GM18498 (cell line): ENCODE measurements at regions not wholly inside any gene's neighbourhood (a gene's known extent, or its start where the extent isn't known, plus 50 kb on each side); places are given as distances from the start of the nearest gene placed in this dataset.
"Not testable (repeated sequence)": the region's sequence is repeated elsewhere in the genome, so short reads cannot be mapped to it uniquely, and the experiment has no call there.

Experiments used
- ATAC-seq: cut with Tn5 transposase; IDR thresholded peaks from one replicate; pipeline ENCODE4 v1.9.1; 2021; ENCODE audit warnings: mild to moderate bottlenecking, moderate library complexity; ENCODE audit not compliant: unreplicated experiment

DNA sequence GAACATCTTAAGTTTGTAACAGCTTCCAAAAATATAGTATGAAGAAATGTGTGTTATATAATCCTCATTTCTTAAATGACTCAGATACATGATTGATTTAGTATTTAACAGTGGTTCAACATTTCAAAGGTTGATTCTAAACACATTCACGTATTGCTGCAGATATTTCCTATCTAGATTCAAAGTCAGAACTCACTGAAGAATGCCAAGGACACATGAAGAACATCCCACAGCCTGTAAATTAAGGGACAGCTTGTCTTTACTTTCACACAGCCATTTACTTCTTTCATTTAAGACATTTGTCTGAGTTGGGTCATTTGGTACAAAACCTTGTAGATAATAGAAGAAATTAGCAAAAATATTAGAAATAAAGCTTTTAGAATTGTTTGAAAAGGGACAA, 66.9 kb upstream of the CPSF6 start:
- ATAC-seq = no peak

DNA sequence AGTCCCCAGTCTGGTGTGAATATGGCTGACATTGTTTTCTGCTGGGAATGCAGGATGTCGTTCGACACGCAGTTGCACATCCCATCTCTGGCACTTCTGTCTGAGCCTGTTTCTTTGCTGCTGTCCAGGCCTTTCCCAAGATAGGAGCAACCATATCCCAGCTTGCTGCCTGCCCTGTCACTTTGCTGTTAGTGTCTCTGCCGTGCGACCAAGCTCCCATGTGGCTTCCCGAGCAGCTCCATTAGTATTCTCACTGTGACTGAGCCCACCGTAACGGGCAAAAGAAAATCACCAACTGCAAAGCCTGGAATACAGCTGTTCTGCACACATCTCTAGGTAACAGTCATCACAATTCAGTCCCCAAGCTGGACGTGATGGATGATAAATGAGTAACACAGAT, 66.0 kb upstream of the CPSF6 start:
- ATAC-seq = no peak

DNA sequence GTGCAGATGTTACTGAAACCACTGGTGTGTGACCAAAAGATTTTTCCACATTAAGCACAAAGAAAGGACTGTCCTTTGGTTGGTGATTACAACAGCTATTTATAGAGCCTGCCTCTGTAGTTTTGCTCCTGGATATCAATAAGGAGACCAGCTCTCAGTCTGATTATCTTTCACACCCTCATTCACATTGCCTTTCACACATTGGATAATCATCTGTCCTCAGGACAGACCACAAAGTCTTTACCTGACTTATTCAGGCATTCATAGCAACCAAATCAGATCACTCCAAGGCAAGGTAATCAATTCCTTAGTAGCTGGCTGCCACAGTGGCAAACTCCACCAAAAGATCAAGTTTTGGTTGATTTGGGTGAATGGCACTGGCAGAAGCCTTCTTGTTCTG, 59.6 kb upstream of the CPSF6 start:
- ATAC-seq = no peak

DNA sequence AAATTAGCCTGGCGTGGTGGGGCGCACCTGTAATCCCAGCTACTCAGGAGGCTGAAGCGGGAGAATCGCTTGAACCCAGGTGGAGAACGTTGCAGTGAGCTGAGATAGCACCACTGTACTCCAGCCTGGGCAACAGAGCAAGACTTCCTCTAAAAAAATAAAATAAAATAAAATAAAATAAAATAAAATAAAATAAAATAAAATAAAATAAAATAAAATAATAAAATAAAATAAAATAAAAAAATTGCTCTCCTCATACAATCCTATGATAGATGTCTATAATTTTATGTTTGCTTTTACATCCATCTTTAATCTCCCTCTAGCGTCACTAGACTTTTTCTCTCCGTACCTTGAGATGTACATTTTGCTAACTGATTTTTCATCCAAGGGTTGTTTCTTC, 51.8 kb upstream of the CPSF6 start:
- not testable (repeated sequence) for ATAC-seq

DNA sequence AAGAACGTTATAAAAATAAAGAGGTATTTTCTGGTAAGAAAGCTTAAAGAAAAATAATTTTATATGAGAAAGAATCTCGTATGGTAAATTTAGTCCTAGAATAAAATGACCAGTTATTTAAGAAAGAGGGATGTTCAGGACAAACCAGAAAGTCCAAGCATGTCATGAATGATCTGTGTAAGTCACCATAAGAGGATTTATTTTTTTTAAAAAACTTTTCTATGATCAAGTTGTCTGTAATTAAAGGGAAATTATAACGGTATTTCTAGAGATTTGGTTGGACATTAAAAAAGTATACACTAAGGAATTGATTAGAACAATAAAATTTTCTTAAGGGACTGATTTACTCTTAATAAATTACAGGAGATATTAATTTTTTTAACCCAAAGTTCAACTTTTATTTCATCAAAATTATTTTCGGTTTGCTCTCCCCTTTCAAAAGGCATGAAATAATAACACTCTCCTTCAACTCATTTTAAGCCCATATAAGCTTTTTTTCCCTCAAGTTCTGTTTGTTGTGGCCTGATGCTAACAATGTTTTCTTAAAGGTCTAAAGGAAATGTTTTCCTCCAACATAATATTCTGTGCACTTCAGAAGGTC, 49.9 kb upstream of the CPSF6 start:
- ATAC-seq = no peak
